ENCODE measurements at regions not wholly inside any gene's neighbourhood (a gene's known extent, or its start where the extent isn't known, plus 50 kb on each side); places are given as distances from the start of the nearest gene placed in this dataset.

- TF ChIP-seq CTCF (IDR thresholded peaks at IDR 0.05; ENCODE audit: extremely low read depth in 1 of 2, insufficient read depth in 1 of 2, low read depth in 1 of 2, low read length in 2 of 2) (no peak), EZH2 (IDR thresholded peaks at IDR 0.05; ENCODE audit: borderline replicate concordance, low read depth, low read length, severe bottlenecking) (no peak), POLR2A (IDR thresholded peaks at IDR 0.05; ENCODE audit: low read depth, low read length) (no peak), POLR2AphosphoS5 (IDR thresholded peaks at IDR 0.05; ENCODE audit: insufficient read depth, low read depth, low read length) (no peak), FOS (IDR thresholded peaks at IDR 0.05; ENCODE audit: borderline replicate concordance, insufficient read depth, low read length) (no peak), MAX (IDR thresholded peaks at IDR 0.05; ENCODE audit: insufficient read depth, insufficient read length) (no peak)
Measured at GRCh38 chr9:73715591-73715990, 563.9 kb downstream of the ANXA1 start.

All from endothelial cell of umbilical vein (primary cell).